RWPE2 (cell line): ENCODE measurements at regions not wholly inside any gene's neighbourhood (a gene's known extent, or its start where the extent isn't known, plus 50 kb on each side); places are given as distances from the start of the nearest gene placed in this dataset.
A peak's percentile ranks its signal among the peaks of the same experiment; 100 is the strongest.

ENCODE experiments used
- ATAC-seq: fragments of 200-7000 bp; cut with Tn5 transposase; 3 replicates; pipeline ENCODE4 v1.9.1; 2021; ENCODE audit warnings: low read depth
- DNase-seq: peaks from one replicate; pipeline ENCODE4 v3.0.0-alpha.2; 2020; ENCODE audit warnings: low spot score
- H3K27ac ChIP-seq: fragments of 450-650 bp; 2 replicates; pipeline ENCODE4 v1.5.1; 2017; ENCODE audit warnings: mild to moderate bottlenecking; ENCODE audit not compliant: poor library complexity, severe bottlenecking
- H3K27me3 ChIP-seq: fragments of 250-450 bp; sonication (Bioruptor Pico); 2 replicates; pipeline ENCODE4 v1.5.1; 2021; ENCODE audit warnings: mild to moderate bottlenecking, moderate library complexity; ENCODE audit not compliant: insufficient read depth, poor library complexity, severe bottlenecking
- H3K36me3 ChIP-seq: fragments of 250-450 bp; sonication (Bioruptor Pico); 2 replicates; pipeline ENCODE4 v1.5.1; 2020; ENCODE audit warnings: low read depth, mild to moderate bottlenecking, moderate library complexity
- H3K4me1 ChIP-seq: fragments of 250-450 bp; sonication (Bioruptor Pico); 2 replicates; pipeline ENCODE4 v1.5.1; 2021; ENCODE audit warnings: mild to moderate bottlenecking, moderate library complexity; ENCODE audit not compliant: insufficient read depth, poor library complexity, severe bottlenecking
- H3K4me3 ChIP-seq: fragments of 250-450 bp; sonication (Bioruptor Pico); 2 replicates; pipeline ENCODE4 v1.5.1; 2021; ENCODE audit warnings: mild to moderate bottlenecking, moderate library complexity; ENCODE audit not compliant: severe bottlenecking
- H3K9me3 ChIP-seq: fragments of 250-450 bp; sonication (Bioruptor Pico); 2 replicates; pipeline ENCODE4 v1.5.1; 2021; ENCODE audit warnings: mild to moderate bottlenecking, moderate library complexity; ENCODE audit not compliant: severe bottlenecking
- CTCF ChIP-seq: fragments of 450-650 bp; IDR thresholded peaks from one replicate; pipeline ENCODE4 v1.5.1; 2017; ENCODE audit warnings: mild to moderate bottlenecking, moderate library complexity; ENCODE audit not compliant: poor library complexity, severe bottlenecking

- DNase-seq (no peak), ATAC-seq (no peak)
- H3K4me1 ChIP-seq, result peaks cover 19% of the 10 kb centered on the region
- no peak for TF ChIP-seq CTCF
- H3K27me3 ChIP-seq, result no peaks in the 10 kb centered on the region
- peak overlapping the region; percentile 97 for H3K27ac ChIP-seq
- no peaks in the 10 kb centered on the region for H3K36me3 ChIP-seq
- no peak overlapping the region for H3K4me3 ChIP-seq
- no peaks in the 10 kb centered on the region for H3K9me3 ChIP-seq
Measured at GRCh38 chr16:13305019-13305755, 403.8 kb downstream of the SHISA9 start.

GRCh38 chr16:13306161-13306995, 405.0 kb downstream of the SHISA9 start:
- Histone ChIP-seq H3K36me3 (no peaks in the 10 kb centered on the region), H3K4me3 (no peak overlapping the region), H3K9me3 (no peaks in the 10 kb centered on the region), H3K27ac (peak overlapping the region; percentile 97), H3K4me1 (peaks cover 19% of the 10 kb centered on the region), H3K27me3 (no peaks in the 10 kb centered on the region)
- ATAC-seq (no peak), DNase-seq (no peak)
- no peak for TF ChIP-seq CTCF

- no peaks in the 10 kb centered on the region for H3K9me3 ChIP-seq
- H3K4me3 ChIP-seq, result no peak overlapping the region
- H3K4me1 ChIP-seq, result peaks cover 19% of the 10 kb centered on the region
- peak; percentile 84 for DNase-seq
- H3K27ac ChIP-seq, result peak overlapping the region; percentile 97
- H3K27me3 ChIP-seq, result no peaks in the 10 kb centered on the region
- no peaks in the 10 kb centered on the region for H3K36me3 ChIP-seq
- TF ChIP-seq CTCF, result no peak
- peak; percentile 98 for ATAC-seq
Measured at GRCh38 chr16:13307255-13307654, 405.9 kb downstream of the SHISA9 start.

GRCh38 chr16:13307851-13308250, 406.5 kb downstream of the SHISA9 start:
- H3K4me1 ChIP-seq, result peaks cover 19% of the 10 kb centered on the region
- no peak for TF ChIP-seq CTCF
- DNase-seq (no peak), ATAC-seq (0 out of 3 replicates have a peak, but pooled peaks have one; percentile 20)
- no peaks in the 10 kb centered on the region for H3K27me3 ChIP-seq
- no peak overlapping the region for H3K4me3 ChIP-seq
- H3K36me3 ChIP-seq, result no peaks in the 10 kb centered on the region
- H3K27ac ChIP-seq, result peak overlapping the region; percentile 97
- H3K9me3 ChIP-seq, result no peaks in the 10 kb centered on the region
